GM12878 (cell line): ENCODE measurements at regions not wholly inside any gene's neighbourhood (a gene's known extent, or its start where the extent isn't known, plus 50 kb on each side); places are given as distances from the start of the nearest gene placed in this dataset.

ENCODE experiments used
- ATAC-seq: fragments of 200-7000 bp; cut with Tn5 transposase; 3 replicates; pipeline ENCODE4 v1.9.1; 2020; ENCODE audit warnings: mild to moderate bottlenecking, moderate library complexity
- BruUV-seq: library from RNA; stranded (reverse); fragments of 400-500 nt; replicated peaks from 2 replicates; lab custom pipeline; 2021; lab: Mats Ljungman, UMichigan
- CTCF ChIA-PET: fragments of 300-600 bp; sonication (Branson Sonifier 250); formaldehyde crosslinking; extraction: SDS; loops from one replicate; lab custom pipeline; 2021; ENCODE audit warnings: inconsistent platforms; lab: Yijun Ruan, JAX
- POLR2A ChIA-PET: fragments of 350-600 bp; formaldehyde crosslinking; extraction: SDS; loops from one replicate; lab custom pipeline; 2021; ENCODE audit warnings: inconsistent platforms; lab: Charles Lee
- RAD21 ChIA-PET: fragments of 300-600 bp; sonication (Branson Sonifier 250); formaldehyde crosslinking; loops from one replicate; lab custom pipeline; 2023; ENCODE audit warnings: antibody characterized with exemption; ENCODE audit not compliant: unreplicated experiment; lab: Charles Lee
- SMC1A ChIA-PET: fragments of 300-600 bp; sonication (Branson Sonifier 250); formaldehyde crosslinking; loops from one replicate; lab custom pipeline; 2023; ENCODE audit not compliant: unreplicated experiment, uncharacterized antibody; lab: Charles Lee
- DNase-seq: peaks from one replicate; pipeline ENCODE4 v3.0.0-alpha.2; 2011; ENCODE audit warnings: low read depth, low spot score
- FAIRE-seq: peaks from 3 replicates; lab custom pipeline; 2011; peaks lifted over from hg19 to GRCh38; lab: Jason Lieb, UNC
- H2AFZ ChIP-seq: 2 replicates; pipeline ENCODE4 v1.6.0; 2011; ENCODE audit warnings: low read depth, low read length, control low read depth; ENCODE audit not compliant: control insufficient read depth
- H3K27ac ChIP-seq: 2 replicates; pipeline ENCODE4 v1.5.1; 2011; ENCODE audit warnings: control low read depth; ENCODE audit not compliant: control insufficient read depth, insufficient read depth
- H3K27me3 ChIP-seq, 2 experiments: replicated peaks in 1 of 2; 2 replicates each; pipeline versions ENCODE4 v1.6.0 to v1.6.1; 2011; ENCODE audit warnings: low read length in 1 of 2; ENCODE audit not compliant: control insufficient read depth in 2 of 2, insufficient read depth in 2 of 2
- H3K36me3 ChIP-seq, 2 experiments: 2 replicates each; pipeline ENCODE4 v1.5.1; 2011; ENCODE audit warnings: low read length in 1 of 2; ENCODE audit not compliant: control insufficient read depth in 2 of 2, insufficient read depth in 2 of 2
- H3K4me1 ChIP-seq: 2 replicates; pipeline ENCODE4 v1.6.1; 2011; ENCODE audit warnings: mild to moderate bottlenecking, low read length, moderate library complexity, mixed read lengths; ENCODE audit not compliant: control insufficient read depth, insufficient read depth
- H3K4me2 ChIP-seq: 2 replicates; pipeline ENCODE4 v1.6.0; 2011; ENCODE audit warnings: control low read depth; ENCODE audit not compliant: control insufficient read depth, insufficient read depth
- H3K4me3 ChIP-seq: fragments of 200-600 bp; sonication (generic); 2 replicates; pipeline ENCODE4 v1.5.1; 2016
- H3K79me2 ChIP-seq: 2 replicates; pipeline ENCODE4 v1.6.0; 2011; ENCODE audit warnings: low read length; ENCODE audit not compliant: control insufficient read depth, insufficient read depth
- H3K9ac ChIP-seq: 2 replicates; pipeline ENCODE4 v1.8.0; 2011; ENCODE audit warnings: low read length, control low read depth, mixed read lengths; ENCODE audit not compliant: control insufficient read depth, insufficient read depth
- H3K9me3 ChIP-seq: replicated peaks from 3 replicates; pipeline ENCODE4 v1.5.1; 2011; ENCODE audit warnings: mild to moderate bottlenecking, low read length; ENCODE audit not compliant: control insufficient read depth, insufficient read depth
- H4K20me1 ChIP-seq: 2 replicates; pipeline ENCODE4 v1.6.0; 2011; ENCODE audit not compliant: control insufficient read depth, insufficient read depth
- CEBPB ChIP-seq, 2 experiments: fragments of 150-350 bp in 1 of 2; IDR thresholded peaks; 2 replicates each; pipeline ENCODE4 v1.6.1; 2012 to 2014; ENCODE audit warnings: low read depth in 2 of 2, low read length in 2 of 2, borderline replicate concordance in 1 of 2, inconsistent platforms in 1 of 2
- E2F4 ChIP-seq: IDR thresholded peaks from 2 replicates; pipeline ENCODE4 v1.6.1; 2012; ENCODE audit warnings: low read depth, low read length, improper control_type of control experiment
- E2F8 ChIP-seq: fragments of 450-650 bp; IDR thresholded peaks from 2 replicates; pipeline ENCODE4 v1.6.1; 2018; ENCODE audit warnings: mild to moderate bottlenecking, low read depth, moderate library complexity; ENCODE audit not compliant: partially characterized antibody
- ESRRA ChIP-seq: IDR thresholded peaks from 2 replicates; pipeline ENCODE4 v1.6.1; 2012; ENCODE audit warnings: mild to moderate bottlenecking, low read length, improper control_type of control experiment
- ETV6 ChIP-seq, 2 experiments: fragments of 450-650 bp in 1 of 2; IDR thresholded peaks in 1 of 2; conservative IDR thresholded peaks in 1 of 2; 2 replicates each; pipeline ENCODE4 v1.6.1; 2014; ENCODE audit warnings: antibody characterized with exemption in 1 of 2, borderline replicate concordance in 1 of 2, low read depth in 1 of 2, mild to moderate bottlenecking in 1 of 2, moderate library complexity in 1 of 2
- IKZF1 ChIP-seq: fragments of 450-650 bp; conservative IDR thresholded peaks from 2 replicates; pipeline ENCODE4 v1.6.1; 2017; ENCODE audit warnings: antibody characterized with exemption, mild to moderate bottlenecking
- IRF3 ChIP-seq: fragments of 450-650 bp; IDR thresholded peaks from 2 replicates; pipeline ENCODE4 v1.6.1; 2014; ENCODE audit warnings: mild to moderate bottlenecking
- LARP7 ChIP-seq: fragments of 450-650 bp; IDR thresholded peaks from 2 replicates; pipeline ENCODE4 v1.6.1; 2017; ENCODE audit warnings: mild to moderate bottlenecking
- MTA3 ChIP-seq: IDR thresholded peaks from 2 replicates; pipeline ENCODE4 v1.6.1; 2012; ENCODE audit warnings: low read length, inconsistent platforms, borderline replicate concordance
- NFYA ChIP-seq: IDR thresholded peaks from 2 replicates; pipeline ENCODE4 v1.6.1; 2011; ENCODE audit warnings: low read depth, mild to moderate bottlenecking, low read length, improper control_type of control experiment, borderline replicate concordance
- NR2F1 ChIP-seq: fragments of 450-650 bp; conservative IDR thresholded peaks from 2 replicates; pipeline ENCODE4 v1.6.1; 2017; ENCODE audit warnings: mild to moderate bottlenecking
- NRF1 ChIP-seq: conservative IDR thresholded peaks from 2 replicates; pipeline ENCODE4 v1.6.1; 2011; ENCODE audit warnings: mild to moderate bottlenecking, low read depth, low read length, improper control_type of control experiment
- PAX5 ChIP-seq: IDR thresholded peaks from 2 replicates; pipeline ENCODE4 v1.6.1; 2011; ENCODE audit warnings: low read depth, low read length, borderline replicate concordance
- TCF3 ChIP-seq: IDR thresholded peaks from 2 replicates; pipeline ENCODE4 v1.6.1; 2012; ENCODE audit warnings: low read depth, mild to moderate bottlenecking, low read length, borderline replicate concordance; ENCODE audit not compliant: insufficient read depth
- WRNIP1 ChIP-seq: IDR thresholded peaks from 2 replicates; pipeline ENCODE4 v1.6.1; 2011; ENCODE audit warnings: low read depth, low read length, improper control_type of control experiment, borderline replicate concordance
- ZNF207 ChIP-seq: fragments of 450-650 bp; IDR thresholded peaks from 2 replicates; pipeline ENCODE4 v1.6.1; 2014; ENCODE audit warnings: antibody characterized with exemption, mild to moderate bottlenecking, borderline replicate concordance
- ZNF217 ChIP-seq: fragments of 450-650 bp; IDR thresholded peaks from 2 replicates; pipeline ENCODE4 v1.6.1; 2017; ENCODE audit warnings: antibody characterized with exemption, mild to moderate bottlenecking
- WGBS: methylation state at CpG from one replicate; pipeline ENCODE4 v1.1.6; 2016; ENCODE audit warnings: low lambda C conversion rate; ENCODE audit not compliant: insufficient replicate concordance, insufficient coverage; ENCODE audit errors: missing lambda C conversion rate; 5-methylcytosine and 5-hydroxymethylcytosine counted together
- in situ Hi-C: fragments of 300-500 bp; cut with MboI; formaldehyde crosslinking; loops from 9 replicates; pipeline ENCODE4 v1.14.3; 2018; ENCODE audit warnings: mixed read lengths
- intact Hi-C: fragments of 100-400 bp; cut with micrococcal nuclease; formaldehyde crosslinking; loops from one replicate; pipeline ENCODE4 v1.14.2; 2022; ENCODE audit not compliant: unreplicated experiment
- TF ChIP-seq, protein P1 (sequence below): IDR thresholded peaks from 2 replicates; pipeline ENCODE4 v1.6.1; 2011; ENCODE audit warnings: borderline replicate concordance, low read depth, mild to moderate bottlenecking, moderate library complexity, low read length; ENCODE audit not compliant: insufficient read depth, poor library complexity, severe bottlenecking

- ATAC-seq: no peak
- no TSS peak for BruUV-seq
- Histone ChIP-seq H4K20me1 (no peaks in the 10 kb centered on the region), H3K4me3 (no peak overlapping the region), H3K9me3 (no peaks in the 10 kb centered on the region), H3K27ac (no peak overlapping the region), H3K79me2 (no peaks in the 10 kb centered on the region), H2AFZ (no peak overlapping the region), H3K4me1 (no peaks in the 10 kb centered on the region), H3K4me2 (no peak overlapping the region), H3K9ac (no peak overlapping the region), H3K36me3 (no peaks in the 10 kb centered on the region), H3K27me3 (peaks cover 0 to 2% of the 10 kb centered on the region in 2 experiments; a peak in 1 of 4 replicates)
- CTCF ChIA-PET: interaction anchor here (0.9 kb wide), 1 partner anchor 218 kb away, joined by 5 read pairs; no protein-coding TSS in a partner anchor
- intact Hi-C loops (no loop called here), in situ Hi-C loops (no loop called here)
- POLR2A ChIA-PET: no interaction called here
- RAD21 ChIA-PET: no interaction called here
- WGBS: 32% methylated on average over 2 of the region's 2 CpGs
- FAIRE-seq: no peak
- DNase-seq: no peak
- SMC1A ChIA-PET: interaction anchor here (0.9 to 1.7 kb wide), 3 partner anchors 24 to 437 kb away, joined by 3 to 4 read pairs (median 4); no protein-coding TSS in a partner anchor
- TF ChIP-seq LARP7 (no peak), TCF3 (no peak), ZNF207 (no peak), NR2F1 (no peak), ZNF217 (no peak), CEBPB (IDR thresholded peaks at IDR 0.05; ENCODE audit: borderline replicate concordance in 1 of 2, low read depth in 2 of 2, low read length in 2 of 2) (no peak), IKZF1 (no peak), E2F4 (no peak), PAX5 (no peak), NFYA (no peak), NRF1 (no peak), E2F8 (no peak), ESRRA (no peak), ETV6 (conservative IDR thresholded peaks at IDR 0.05 in 1 of 2, IDR thresholded peaks at IDR 0.05 in 1 of 2; ENCODE audit: borderline replicate concordance in 1 of 2, low read depth in 1 of 2) (no peak), WRNIP1 (no peak), MTA3 (no peak), IRF3 (no peak)
- TF ChIP-seq, protein P1, sequence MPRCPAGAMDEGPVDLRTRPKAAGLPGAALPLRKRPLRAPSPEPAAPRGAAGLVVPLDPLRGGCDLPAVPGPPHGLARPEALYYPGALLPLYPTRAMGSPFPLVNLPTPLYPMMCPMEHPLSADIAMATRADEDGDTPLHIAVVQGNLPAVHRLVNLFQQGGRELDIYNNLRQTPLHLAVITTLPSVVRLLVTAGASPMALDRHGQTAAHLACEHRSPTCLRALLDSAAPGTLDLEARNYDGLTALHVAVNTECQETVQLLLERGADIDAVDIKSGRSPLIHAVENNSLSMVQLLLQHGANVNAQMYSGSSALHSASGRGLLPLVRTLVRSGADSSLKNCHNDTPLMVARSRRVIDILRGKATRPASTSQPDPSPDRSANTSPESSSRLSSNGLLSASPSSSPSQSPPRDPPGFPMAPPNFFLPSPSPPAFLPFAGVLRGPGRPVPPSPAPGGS: no peak
Measured at GRCh38 chr2:191489177-191489576, 188.8 kb upstream of the NABP1 start.
